Small intestine (tissue), 7 donors: ENCODE measurements at regions not wholly inside any gene's neighbourhood (a gene's known extent, or its start where the extent isn't known, plus 50 kb on each side); places are given as distances from the start of the nearest gene placed in this dataset.

Experiments used
- DNase-seq, 2 donors: peaks; one replicate each; pipeline versions ENCODE4 v3.0.0 to v3.0.0-alpha.2; 2013
- FAIRE-seq: peaks from 2 replicates; lab custom pipeline; 2012; peaks lifted over from hg19 to GRCh38; lab: Jason Lieb, UNC
- H3K27ac ChIP-seq, 3 donors: one replicate each; pipeline ENCODE4 v1.5.1; 2013; ENCODE audit warnings: low read length in 2 of 3, mild to moderate bottlenecking in 2 of 3, control low read depth in 1 of 3, inconsistent platforms in 1 of 3, low read depth in 1 of 3, moderate library complexity in 1 of 3
- H3K27me3 ChIP-seq, 3 donors: one replicate each; pipeline ENCODE4 v1.6.1; 2013; ENCODE audit warnings: low read length in 3 of 3, inconsistent platforms in 1 of 3; ENCODE audit not compliant: control insufficient read depth in 3 of 3, insufficient read depth in 3 of 3
- H3K36me3 ChIP-seq, 3 donors: one replicate each; pipeline ENCODE4 v1.6.1; 2013; ENCODE audit warnings: low read length in 3 of 3, inconsistent platforms in 1 of 3, low read depth in 1 of 3, mild to moderate bottlenecking in 1 of 3, moderate library complexity in 1 of 3; ENCODE audit not compliant: control insufficient read depth in 3 of 3, insufficient read depth in 2 of 3
- H3K4me1 ChIP-seq, 3 donors: one replicate each; pipeline ENCODE4 v1.6.1; 2013; ENCODE audit warnings: low read length in 2 of 3, inconsistent platforms in 1 of 3, low read depth in 1 of 3, mild to moderate bottlenecking in 1 of 3, moderate library complexity in 1 of 3; ENCODE audit not compliant: control insufficient read depth in 3 of 3, insufficient read depth in 2 of 3
- H3K4me3 ChIP-seq, 3 donors: one replicate each; pipeline ENCODE4 v1.5.1; 2013; ENCODE audit warnings: low read length in 3 of 3, control low read depth in 1 of 3, inconsistent platforms in 1 of 3, low read depth in 1 of 3, mild to moderate bottlenecking in 1 of 3, moderate library complexity in 1 of 3
- H3K9me3 ChIP-seq, 2 donors: one replicate each; pipeline ENCODE4 v1.6.1; 2013; ENCODE audit warnings: low read depth in 1 of 2, low read length in 1 of 2; ENCODE audit not compliant: control insufficient read depth in 2 of 2, insufficient read depth in 1 of 2
- WGBS, 3 donors: extraction: QIAGEN DNeasy Blood & Tissue Kit; methylation state at CpG; one replicate each; pipeline ENCODE4 v1.1.7; 2013; 5-methylcytosine and 5-hydroxymethylcytosine counted together
- donor health status: healthy with polysubstance abuse.
- donor health status: control.
- donor health status: control.
- donor health status: Bipolar disorder and iron deficiency.
- donor health status: healthy.

DNA sequence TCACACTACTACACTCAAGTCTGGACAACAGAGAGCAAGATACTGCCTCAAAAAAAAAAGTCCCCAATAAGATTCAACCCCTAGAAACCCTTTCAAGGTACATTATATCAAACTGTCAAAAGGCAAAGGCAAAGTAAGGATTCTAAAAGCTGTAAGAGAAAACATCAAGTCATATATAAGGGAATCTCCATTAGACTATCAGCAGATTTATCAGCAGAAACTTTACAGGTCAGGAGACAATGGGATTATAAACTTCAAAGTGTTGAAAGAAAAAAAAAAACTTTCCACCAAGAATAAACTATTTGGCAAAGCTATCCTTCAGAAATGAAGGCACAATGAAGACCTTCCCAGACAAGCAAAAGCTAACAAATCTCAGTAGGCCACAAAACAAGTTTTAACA is 63.5 kb upstream of the DMRT1 start:
- Histone ChIP-seq H3K36me3 (no peaks in the 10 kb centered on the region), H3K27ac (no peak overlapping the region), H3K9me3 (peaks cover 0 to 3% of the 10 kb centered on the region in 2 donors), H3K27me3 (peaks cover 0 to 2% (median 0%) of the 10 kb centered on the region in 3 donors), H3K4me3 (no peak overlapping the region), H3K4me1 (no peaks in the 10 kb centered on the region)
- FAIRE-seq, result no peak
- DNase-seq, result no peak

GRCh38 chr9:784202-784601 is 57.3 kb upstream of the DMRT1 start:
- Histone ChIP-seq H3K4me3 (no peak overlapping the region), H3K27me3 (no peaks in the 10 kb centered on the region), H3K9me3 (no peaks in the 10 kb centered on the region), H3K36me3 (no peaks in the 10 kb centered on the region), H3K27ac (no peak overlapping the region), H3K4me1 (no peaks in the 10 kb centered on the region)
- no peak for DNase-seq
- FAIRE-seq, result no peak
- 41 to 65% (median 61%) methylated on average over 1 of the region's 1 CpG for WGBS, 3 donors

DNA sequence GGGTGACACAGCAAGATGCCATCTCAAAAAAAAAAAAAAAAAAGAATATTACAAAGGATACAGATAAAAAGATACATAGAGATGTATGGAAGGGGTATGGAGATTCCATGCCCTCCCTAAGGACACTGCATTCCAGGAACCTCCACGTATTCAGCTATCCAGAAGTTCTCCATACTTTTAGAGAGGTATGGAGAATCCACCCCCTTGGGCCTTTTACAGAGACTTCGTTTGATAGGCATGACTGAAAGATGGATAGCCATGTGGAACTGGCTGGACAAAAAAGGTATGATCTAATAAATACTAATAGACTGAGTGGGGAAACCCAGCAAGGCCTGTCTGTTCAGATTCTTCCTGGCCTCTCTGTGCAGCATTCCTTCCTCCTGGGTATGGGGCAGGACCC is 56.6 kb upstream of the DMRT1 start:
- H3K9me3 ChIP-seq, result no peaks in the 10 kb centered on the region
- H3K4me3 ChIP-seq, result no peak overlapping the region
- no peaks in the 10 kb centered on the region for H3K4me1 ChIP-seq
- no peaks in the 10 kb centered on the region for H3K36me3 ChIP-seq
- FAIRE-seq (no peak), DNase-seq (no peak)
- 75 to 84% (median 76%) methylated on average over 2 of the region's 2 CpGs for WGBS, 3 donors
- H3K27ac ChIP-seq, result no peak overlapping the region
- no peaks in the 10 kb centered on the region for H3K27me3 ChIP-seq

- H3K36me3 ChIP-seq, result no peaks in the 10 kb centered on the region
- no peaks in the 10 kb centered on the region for H3K9me3 ChIP-seq
- DNase-seq (no peak), FAIRE-seq (no peak)
- 57 to 67% (median 60%) methylated on average over 5 of the region's 5 CpGs for whole genome bisulfite sequencing, 3 donors
- H3K4me3 ChIP-seq, result no peak overlapping the region
- H3K27me3 ChIP-seq, result peaks cover 0 to 3% (median 0%) of the 10 kb centered on the region in 3 donors
- H3K4me1 ChIP-seq, result no peaks in the 10 kb centered on the region
- no peak overlapping the region for H3K27ac ChIP-seq
Observed at GRCh38 chr9:785997-786396, 55.5 kb upstream of the DMRT1 start.

GRCh38 chr9:786405-786804 is 55.1 kb upstream of the DMRT1 start:
- Histone ChIP-seq H3K36me3 (no peaks in the 10 kb centered on the region), H3K9me3 (no peaks in the 10 kb centered on the region), H3K27me3 (peaks cover 0 to 3% (median 0%) of the 10 kb centered on the region in 3 donors), H3K4me1 (no peaks in the 10 kb centered on the region), H3K27ac (no peak overlapping the region), H3K4me3 (no peak overlapping the region)
- FAIRE-seq, result no peak
- WGBS, 3 donors, result 56 to 78% (median 65%) methylated on average over 6 of the region's 6 CpGs
- no peak for DNase-seq

DNA sequence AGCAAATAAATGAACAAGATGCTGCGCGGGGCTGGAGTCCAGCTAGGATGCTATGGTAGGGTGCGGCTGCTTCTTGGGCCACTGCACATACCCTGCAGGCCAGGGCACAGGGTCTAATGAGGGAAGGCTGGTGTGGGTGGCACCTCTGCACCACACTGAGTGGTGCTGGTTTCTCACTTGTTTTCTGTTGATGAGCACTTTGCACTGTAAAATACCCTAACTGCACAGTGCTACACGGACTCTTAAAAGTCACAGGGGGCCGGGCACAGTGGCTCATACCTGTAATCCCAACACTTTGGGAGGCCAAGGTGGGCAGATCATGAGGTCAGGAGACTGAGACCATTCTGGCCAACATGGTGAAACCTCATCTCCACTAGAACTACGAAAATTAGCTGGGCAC is 52.7 kb upstream of the DMRT1 start:
- FAIRE-seq (no peak), DNase-seq (no peak)
- H3K27ac ChIP-seq, result no peak overlapping the region
- no peaks in the 10 kb centered on the region for H3K4me1 ChIP-seq
- H3K4me3 ChIP-seq, result no peak overlapping the region
- WGBS, 3 donors, result 87 to 94% (median 92%) methylated on average over 6 of the region's 6 CpGs
- peaks cover 0 to 3% (median 2%) of the 10 kb centered on the region in 3 donors for H3K27me3 ChIP-seq
- no peaks in the 10 kb centered on the region for H3K36me3 ChIP-seq
- H3K9me3 ChIP-seq, result no peaks in the 10 kb centered on the region
